ENCODE measurements at regions not wholly inside any gene's neighbourhood (a gene's known extent, or its start where the extent isn't known, plus 50 kb on each side); places are given as distances from the start of the nearest gene placed in this dataset.
"Not testable (repeated sequence)": the region's sequence is repeated elsewhere in the genome, so short reads cannot be mapped to it uniquely, and the experiment has no call there.

- DNase-seq (ENCODE audit: extremely low spot score): no peak
Observed at GRCh38 chr5:172534229-172535107, 80.1 kb upstream of the SH3PXD2B start.

GRCh38 chr5:172533399-172534228, 79.3 kb upstream of the SH3PXD2B start:
- Histone ChIP-seq H3K27ac (ENCODE audit: low read depth) (peak overlapping the region; percentile 13), H3K4me1 (ENCODE audit: insufficient read depth) (no peaks in the 10 kb centered on the region), H3K4me3 (ENCODE audit: low read depth, low read length) (no peak overlapping the region), H3K36me3 (ENCODE audit: insufficient read depth) (no peaks in the 10 kb centered on the region)
- WGBS: 35% methylated on average over 12 of the region's 12 CpGs
- no peak for DNase-seq (ENCODE audit: extremely low spot score)

More at GRCh38 chr5:172534229-172535107, 80.1 kb upstream of the SH3PXD2B start:
- H3K27ac ChIP-seq (ENCODE audit: low read depth): no peak overlapping the region
- no peaks in the 10 kb centered on the region for H3K36me3 ChIP-seq (ENCODE audit: insufficient read depth)
- WGBS: 79% methylated on average over 9 of the region's 9 CpGs
- no peak overlapping the region for H3K4me3 ChIP-seq (ENCODE audit: low read depth, low read length)
- no peaks in the 10 kb centered on the region for H3K4me1 ChIP-seq (ENCODE audit: insufficient read depth)

DNA sequence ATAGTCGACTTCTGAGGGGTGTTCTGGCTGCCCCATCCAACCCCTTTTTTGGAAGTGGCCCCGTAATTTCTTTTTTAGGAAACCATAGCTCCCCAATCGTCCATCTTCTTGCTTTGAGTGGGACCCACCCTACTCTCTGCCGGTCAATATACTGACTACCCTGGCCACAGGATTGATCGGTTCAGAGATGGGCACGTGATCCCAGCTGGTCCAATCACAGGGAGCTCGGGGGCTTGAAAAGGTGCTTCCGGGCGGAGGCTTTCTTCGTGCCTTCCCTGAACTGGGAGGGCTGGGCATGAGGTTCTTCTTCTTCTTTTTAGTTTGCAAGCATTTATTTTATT, 78.7 kb upstream of the SH3PXD2B start:
- no peak overlapping the region for H3K27ac ChIP-seq (ENCODE audit: low read depth)
- H3K36me3 ChIP-seq (ENCODE audit: insufficient read depth): no peaks in the 10 kb centered on the region
- 62% methylated on average over 10 of the region's 10 CpGs for WGBS
- no peaks in the 10 kb centered on the region for H3K4me1 ChIP-seq (ENCODE audit: insufficient read depth)
- no peak for DNase-seq (ENCODE audit: extremely low spot score)
- H3K4me3 ChIP-seq (ENCODE audit: low read depth, low read length): no peak overlapping the region

DNA sequence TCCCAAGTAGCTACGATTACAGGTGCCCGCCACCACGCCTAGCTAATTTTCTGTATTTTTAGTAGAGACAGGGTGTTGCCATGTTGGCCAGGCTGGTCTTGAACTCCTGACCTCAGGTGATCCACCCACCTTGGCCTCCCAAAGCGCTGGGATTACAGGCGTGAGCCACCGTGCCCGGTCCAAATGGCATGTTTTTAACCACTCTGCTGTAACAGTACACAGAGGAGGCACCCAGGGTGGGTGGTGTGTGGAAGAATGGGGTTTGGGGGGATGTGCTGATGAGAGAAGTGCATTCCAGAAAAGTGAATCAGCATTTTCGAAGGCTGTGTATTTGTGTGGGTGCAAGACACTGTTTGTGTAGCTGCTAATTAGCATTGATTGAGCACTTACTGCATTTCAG, 78.1 kb upstream of the SH3PXD2B start:
- not testable (repeated sequence) for H3K27ac ChIP-seq (ENCODE audit: low read depth); DNase-seq (ENCODE audit: extremely low spot score); H3K4me1 ChIP-seq (ENCODE audit: insufficient read depth); H3K36me3 ChIP-seq (ENCODE audit: insufficient read depth); H3K4me3 ChIP-seq (ENCODE audit: low read depth, low read length)
- WGBS: 87% methylated on average over 8 of the region's 8 CpGs

GRCh38 chr5:172531704-172532026, 77.3 kb upstream of the SH3PXD2B start:
- DNase-seq (ENCODE audit: extremely low spot score): no peak
- Histone ChIP-seq H3K4me3 (ENCODE audit: low read depth, low read length) (no peak overlapping the region), H3K4me1 (ENCODE audit: insufficient read depth) (no peaks in the 10 kb centered on the region), H3K36me3 (ENCODE audit: insufficient read depth) (no peaks in the 10 kb centered on the region), H3K27ac (ENCODE audit: low read depth) (no peak overlapping the region)
- 92% methylated on average over 2 of the region's 2 CpGs for WGBS

GRCh38 chr5:172530878-172531703, 76.8 kb upstream of the SH3PXD2B start:
- Histone ChIP-seq H3K36me3 (ENCODE audit: insufficient read depth) (no peaks in the 10 kb centered on the region), H3K27ac (ENCODE audit: low read depth) (no peak overlapping the region), H3K4me3 (ENCODE audit: low read depth, low read length) (no peak overlapping the region), H3K4me1 (ENCODE audit: insufficient read depth) (no peaks in the 10 kb centered on the region)
- WGBS: 80% methylated on average over 13 of the region's 13 CpGs
- DNase-seq (ENCODE audit: extremely low spot score): no peak

GRCh38 chr5:172530406-172530805, 76.1 kb upstream of the SH3PXD2B start:
- 94% methylated on average over 8 of the region's 8 CpGs for WGBS
- no peak overlapping the region for H3K4me3 ChIP-seq (ENCODE audit: low read depth, low read length)
- H3K27ac ChIP-seq (ENCODE audit: low read depth): no peak overlapping the region
- no peaks in the 10 kb centered on the region for H3K36me3 ChIP-seq (ENCODE audit: insufficient read depth)
- DNase-seq (ENCODE audit: extremely low spot score): no peak
- H3K4me1 ChIP-seq (ENCODE audit: insufficient read depth): no peaks in the 10 kb centered on the region

GRCh38 chr5:172529896-172530295, 75.6 kb upstream of the SH3PXD2B start:
- Histone ChIP-seq H3K36me3 (ENCODE audit: insufficient read depth) (no peaks in the 10 kb centered on the region), H3K27ac (ENCODE audit: low read depth) (no peak overlapping the region), H3K4me1 (ENCODE audit: insufficient read depth) (no peaks in the 10 kb centered on the region), H3K4me3 (ENCODE audit: low read depth, low read length) (no peak overlapping the region)
- WGBS: 85% methylated on average over 3 of the region's 3 CpGs
- DNase-seq (ENCODE audit: extremely low spot score): no peak

DNA sequence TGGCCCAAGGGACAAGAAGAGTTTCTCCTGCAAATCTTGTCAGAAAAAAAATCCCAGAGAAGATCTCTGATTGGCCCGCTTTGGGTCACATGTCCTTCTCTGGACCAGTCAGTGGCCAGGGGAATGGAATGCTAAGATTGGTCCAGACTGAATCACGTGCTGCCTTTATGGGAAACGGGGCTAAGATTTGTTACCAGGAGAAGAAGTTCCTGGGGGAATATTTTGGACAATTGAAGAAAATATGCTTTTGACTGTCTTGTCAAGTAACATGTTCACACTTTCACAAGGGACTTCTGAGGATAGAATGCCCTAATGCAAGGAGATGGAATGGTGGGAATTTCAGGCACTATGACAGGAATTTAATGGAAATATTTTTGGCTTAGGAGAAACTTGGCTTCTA, 74.1 kb upstream of the SH3PXD2B start:
- no peak overlapping the region for H3K4me3 ChIP-seq (ENCODE audit: low read depth, low read length)
- WGBS: 68% methylated on average over 3 of the region's 3 CpGs
- no peaks in the 10 kb centered on the region for H3K36me3 ChIP-seq (ENCODE audit: insufficient read depth)
- H3K27ac ChIP-seq (ENCODE audit: low read depth): no peak overlapping the region
- H3K4me1 ChIP-seq (ENCODE audit: insufficient read depth): no peaks in the 10 kb centered on the region
- no peak for DNase-seq (ENCODE audit: extremely low spot score)

GRCh38 chr5:172527559-172527958, 73.2 kb upstream of the SH3PXD2B start:
- H3K36me3 ChIP-seq (ENCODE audit: insufficient read depth): no peaks in the 10 kb centered on the region
- DNase-seq (ENCODE audit: extremely low spot score): no peak
- H3K4me1 ChIP-seq (ENCODE audit: insufficient read depth): no peaks in the 10 kb centered on the region
- WGBS: 75% methylated on average over 4 of the region's 4 CpGs
- no peak overlapping the region for H3K27ac ChIP-seq (ENCODE audit: low read depth)
- H3K4me3 ChIP-seq (ENCODE audit: low read depth, low read length): no peak overlapping the region

- no peak overlapping the region for H3K4me3 ChIP-seq (ENCODE audit: low read depth, low read length)
- no peak for DNase-seq (ENCODE audit: extremely low spot score)
- no peak overlapping the region for H3K27ac ChIP-seq (ENCODE audit: low read depth)
- 49% methylated on average over 5 of the region's 5 CpGs for WGBS
- H3K4me1 ChIP-seq (ENCODE audit: insufficient read depth): no peaks in the 10 kb centered on the region
- no peaks in the 10 kb centered on the region for H3K36me3 ChIP-seq (ENCODE audit: insufficient read depth)
Observed at GRCh38 chr5:172525996-172526360, 71.7 kb upstream of the SH3PXD2B start.

DNA sequence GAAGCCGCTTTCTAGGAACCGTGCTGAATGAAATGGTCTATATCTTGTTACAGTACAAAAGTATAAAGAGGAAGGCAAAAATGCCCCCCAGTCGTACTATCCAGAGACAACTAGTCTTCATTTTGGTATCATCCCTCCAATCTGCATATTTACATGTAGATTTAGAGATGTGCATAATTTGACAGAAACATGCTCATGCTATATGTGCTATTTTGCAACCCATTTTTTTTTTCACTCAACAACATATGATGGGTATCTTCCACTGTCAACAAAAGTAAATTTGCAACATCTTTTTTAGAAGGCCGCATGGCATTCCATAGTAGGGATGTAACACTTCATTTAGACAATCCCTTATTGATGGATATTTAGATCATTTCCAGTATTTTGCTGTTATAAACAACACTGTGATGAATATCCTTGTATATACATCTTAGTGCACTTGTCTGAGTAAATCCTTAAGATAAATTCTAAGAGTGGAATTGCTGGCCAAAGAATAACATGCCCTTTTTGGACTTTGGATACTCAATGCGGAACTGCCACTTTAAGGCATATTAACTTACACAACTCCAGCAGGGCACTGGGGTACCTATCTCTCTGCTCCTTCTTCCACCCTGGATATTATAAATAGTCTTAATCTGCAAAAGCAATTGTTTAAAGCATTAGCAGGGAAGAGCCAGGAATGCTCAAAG, 71.1 kb upstream of the SH3PXD2B start:
- 64% methylated on average over 5 of the region's 5 CpGs for WGBS
- DNase-seq (ENCODE audit: extremely low spot score): no peak
- H3K4me1 ChIP-seq (ENCODE audit: insufficient read depth): no peaks in the 10 kb centered on the region
- no peak overlapping the region for H3K27ac ChIP-seq (ENCODE audit: low read depth)
- H3K36me3 ChIP-seq (ENCODE audit: insufficient read depth): no peaks in the 10 kb centered on the region
- no peak overlapping the region for H3K4me3 ChIP-seq (ENCODE audit: low read depth, low read length)

- 44% methylated on average over 6 of the region's 6 CpGs for WGBS
- H3K4me3 ChIP-seq (ENCODE audit: low read depth, low read length): no peak overlapping the region
- H3K4me1 ChIP-seq (ENCODE audit: insufficient read depth): no peaks in the 10 kb centered on the region
- no peaks in the 10 kb centered on the region for H3K36me3 ChIP-seq (ENCODE audit: insufficient read depth)
- no peak for DNase-seq (ENCODE audit: extremely low spot score)
- H3K27ac ChIP-seq (ENCODE audit: low read depth): no peak overlapping the region
Observed at GRCh38 chr5:172524573-172525021, 70.3 kb upstream of the SH3PXD2B start.

All from urinary bladder (tissue), 3 donors.